ENCODE measurements at regions not wholly inside any gene's neighbourhood (a gene's known extent, or its start where the extent isn't known, plus 50 kb on each side); places are given as distances from the start of the nearest gene placed in this dataset.

- no peak overlapping the region for H2AFZ ChIP-seq (ENCODE audit: low read depth, low read length, severe bottlenecking)
- no peaks in the 10 kb centered on the region for H3K36me3 ChIP-seq (ENCODE audit: low read length)
- H3K27me3 ChIP-seq (ENCODE audit: low read length) = no peaks in the 10 kb centered on the region
- H3K4me3 ChIP-seq (ENCODE audit: insufficient read depth, low read length, poor library complexity, severe bottlenecking) = no peak overlapping the region
- no peaks in the 10 kb centered on the region for H4K20me1 ChIP-seq (ENCODE audit: low read depth, low read length)
- H3K4me2 ChIP-seq (ENCODE audit: low read depth, low read length, poor library complexity, severe bottlenecking) = no peak overlapping the region
- H3K9me2 ChIP-seq (replicated peaks; ENCODE audit: insufficient read depth, low read length) = no peaks in the 10 kb centered on the region
- H3K79me2 ChIP-seq (ENCODE audit: insufficient read depth, low read length) = no peaks in the 10 kb centered on the region
- H3K9ac ChIP-seq (ENCODE audit: low read length) = no peak overlapping the region
- H3K9me3 ChIP-seq (ENCODE audit: insufficient read depth, low read length) = no peaks in the 10 kb centered on the region
- H3K27ac ChIP-seq (ENCODE audit: low read depth, low read length) = no peak overlapping the region
- no peaks in the 10 kb centered on the region for H3F3A ChIP-seq (ENCODE audit: insufficient read depth)
- TF ChIP-seq CTCF (IDR thresholded peaks at IDR 0.05; ENCODE audit: insufficient read depth, low read length, poor library complexity, severe bottlenecking) (no peak), EZH2phosphoT487 (conservative IDR thresholded peaks at IDR 0.05; ENCODE audit: low read length) (no peak)
Measured at GRCh38 chr10:2631557-2632205, 435.7 kb upstream of the PFKP start.

- H3K9me2 ChIP-seq (replicated peaks; ENCODE audit: insufficient read depth, low read length) = no peaks in the 10 kb centered on the region
- no peaks in the 10 kb centered on the region for H3F3A ChIP-seq (ENCODE audit: insufficient read depth)
- no peak overlapping the region for H3K4me3 ChIP-seq (ENCODE audit: insufficient read depth, low read length, poor library complexity, severe bottlenecking)
- no peak overlapping the region for H3K27ac ChIP-seq (ENCODE audit: low read depth, low read length)
- no peaks in the 10 kb centered on the region for H3K79me2 ChIP-seq (ENCODE audit: insufficient read depth, low read length)
- TF ChIP-seq EZH2phosphoT487 (conservative IDR thresholded peaks at IDR 0.05; ENCODE audit: low read length) = no peak
- no peak for TF ChIP-seq CTCF (IDR thresholded peaks at IDR 0.05; ENCODE audit: insufficient read depth, low read length, poor library complexity, severe bottlenecking)
- no peaks in the 10 kb centered on the region for H3K27me3 ChIP-seq (ENCODE audit: low read length)
- no peak overlapping the region for H3K9ac ChIP-seq (ENCODE audit: low read length)
- no peak overlapping the region for H3K4me2 ChIP-seq (ENCODE audit: low read depth, low read length, poor library complexity, severe bottlenecking)
- H3K9me3 ChIP-seq (ENCODE audit: insufficient read depth, low read length) = no peaks in the 10 kb centered on the region
- no peaks in the 10 kb centered on the region for H4K20me1 ChIP-seq (ENCODE audit: low read depth, low read length)
- no peak overlapping the region for H2AFZ ChIP-seq (ENCODE audit: low read depth, low read length, severe bottlenecking)
- H3K36me3 ChIP-seq (ENCODE audit: low read length) = no peaks in the 10 kb centered on the region
Measured at GRCh38 chr10:2628705-2629104, 438.6 kb upstream of the PFKP start.

DNA sequence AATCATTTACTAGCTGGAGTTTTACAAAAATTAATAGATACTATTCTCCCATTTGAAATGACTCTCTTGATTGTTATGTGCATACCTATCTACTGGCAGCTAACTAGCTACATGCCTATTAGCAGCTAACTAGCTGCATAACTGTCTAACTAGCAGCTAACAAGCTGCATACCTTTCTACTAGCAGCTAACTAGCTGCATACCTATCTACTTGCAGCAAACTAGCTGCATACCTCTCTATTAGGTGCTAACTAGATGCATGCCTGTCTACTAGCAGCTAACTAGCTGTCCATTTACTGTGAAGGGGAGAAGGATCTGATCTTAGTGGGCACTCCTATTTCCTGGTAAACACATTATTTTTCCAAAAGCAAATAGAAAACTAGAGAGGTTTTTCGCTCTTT is 439.4 kb upstream of the PFKP start:
- Histone ChIP-seq H3K27me3 (ENCODE audit: low read length) (no peaks in the 10 kb centered on the region), H3K9me2 (replicated peaks; ENCODE audit: insufficient read depth, low read length) (no peaks in the 10 kb centered on the region), H4K20me1 (ENCODE audit: low read depth, low read length) (no peaks in the 10 kb centered on the region), H3K27ac (ENCODE audit: low read depth, low read length) (no peak overlapping the region), H2AFZ (ENCODE audit: low read depth, low read length, severe bottlenecking) (no peak overlapping the region), H3K79me2 (ENCODE audit: insufficient read depth, low read length) (no peaks in the 10 kb centered on the region), H3K9ac (ENCODE audit: low read length) (no peak overlapping the region), H3K36me3 (ENCODE audit: low read length) (no peaks in the 10 kb centered on the region), H3K4me3 (ENCODE audit: insufficient read depth, low read length, poor library complexity, severe bottlenecking) (no peak overlapping the region), H3F3A (ENCODE audit: insufficient read depth) (no peaks in the 10 kb centered on the region), H3K9me3 (ENCODE audit: insufficient read depth, low read length) (no peaks in the 10 kb centered on the region), H3K4me2 (ENCODE audit: low read depth, low read length, poor library complexity, severe bottlenecking) (no peak overlapping the region)
- no peak for TF ChIP-seq CTCF (IDR thresholded peaks at IDR 0.05; ENCODE audit: insufficient read depth, low read length, poor library complexity, severe bottlenecking)
- TF ChIP-seq EZH2phosphoT487 (conservative IDR thresholded peaks at IDR 0.05; ENCODE audit: low read length) = no peak

Data from SU-DHL-6 (cell line).